GM12874 (cell line): ENCODE measurements at regions not wholly inside any gene's neighbourhood (a gene's known extent, or its start where the extent isn't known, plus 50 kb on each side); places are given as distances from the start of the nearest gene placed in this dataset.

Experiments used
- CTCF ChIP-seq: IDR thresholded peaks from 2 replicates; pipeline ENCODE4 v1.5.1; 2011; ENCODE audit warnings: low read depth, mild to moderate bottlenecking, control low read depth, low read length, moderate library complexity; ENCODE audit not compliant: insufficient read depth

DNA sequence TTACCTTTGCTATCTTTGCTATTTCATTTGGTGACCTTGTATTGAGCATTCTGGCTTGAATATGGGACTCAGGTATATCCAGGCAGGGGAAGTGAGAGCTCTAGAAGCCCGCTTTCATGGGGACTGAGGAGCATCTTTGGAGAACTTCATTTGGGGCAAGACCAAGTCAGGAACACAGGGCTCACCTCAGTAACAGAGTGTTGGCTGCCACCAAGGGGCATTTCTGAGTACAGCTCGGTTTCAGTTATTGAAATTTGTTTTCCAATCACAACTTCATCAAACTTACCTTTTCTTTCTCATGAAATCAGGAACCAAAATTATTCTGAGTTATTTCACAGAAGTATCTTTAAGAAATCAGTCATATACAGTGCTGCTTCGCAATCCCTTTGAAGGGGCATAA lies 337.2 kb downstream of the C7orf25 start:
- no peak for TF ChIP-seq CTCF

DNA sequence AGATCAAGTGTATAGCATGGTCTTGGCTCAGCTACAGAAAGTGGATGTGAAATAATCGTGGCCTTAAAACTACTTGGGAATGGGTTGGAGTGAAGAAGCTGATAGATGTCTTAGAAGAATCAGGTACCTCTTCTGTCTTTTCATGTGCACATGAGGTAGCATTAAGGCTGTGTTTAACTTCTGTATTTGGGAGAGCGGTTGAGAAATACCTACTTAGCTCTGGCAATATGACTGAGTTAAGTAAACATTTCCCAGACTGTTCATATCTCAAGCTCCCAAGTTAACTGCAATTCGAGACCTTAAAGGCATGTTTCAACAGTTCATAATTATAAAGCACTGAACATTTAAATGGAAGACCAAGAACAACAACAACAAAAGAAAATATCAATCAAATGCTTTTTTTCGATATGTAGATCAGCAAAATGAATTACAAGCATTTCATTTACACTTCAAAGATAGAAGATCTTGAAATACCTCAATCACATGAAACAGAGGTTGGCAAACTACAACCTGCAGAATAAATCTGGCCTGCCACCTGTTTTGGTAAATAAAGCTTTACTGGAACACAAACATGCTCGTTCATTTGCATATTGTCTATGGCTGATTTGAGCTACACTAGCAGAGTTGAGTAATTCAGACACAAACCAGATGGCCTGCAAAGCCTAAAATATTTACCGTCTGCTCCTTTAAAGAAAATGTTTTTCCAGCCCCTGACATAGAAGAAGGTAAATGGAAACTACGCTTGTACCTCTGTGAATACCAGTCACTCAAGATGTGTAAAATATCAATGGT lies 337.1 kb upstream of the GLI3 start:
- TF ChIP-seq CTCF: no peak

GRCh38 chr7:42572561-42572960 lies 335.6 kb upstream of the GLI3 start:
- no peak for TF ChIP-seq CTCF

GRCh38 chr7:42572056-42572455 lies 335.0 kb upstream of the GLI3 start:
- TF ChIP-seq CTCF: no peak

- no peak for TF ChIP-seq CTCF
Observed at GRCh38 chr7:42570944-42571343, 333.9 kb upstream of the GLI3 start.

DNA sequence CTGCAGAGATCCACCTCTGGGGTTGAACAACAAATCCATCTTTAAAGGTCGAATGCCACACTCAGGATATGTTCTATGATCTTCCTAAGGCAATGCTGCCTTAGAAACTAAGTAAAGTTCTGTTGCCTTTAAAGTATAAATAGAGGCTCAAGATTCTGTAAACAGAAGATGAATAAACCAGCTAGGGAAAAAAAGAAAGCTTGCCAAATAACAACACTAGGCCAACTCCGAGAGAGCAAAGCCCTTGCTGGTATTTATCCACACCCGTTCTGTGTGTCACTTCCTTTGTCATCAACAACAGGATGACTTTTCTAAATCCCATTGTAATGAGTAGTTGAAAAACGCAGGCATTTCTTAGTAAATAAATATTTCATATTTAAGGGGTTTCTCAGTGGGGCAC lies 330.0 kb upstream of the GLI3 start:
- no peak for TF ChIP-seq CTCF

DNA sequence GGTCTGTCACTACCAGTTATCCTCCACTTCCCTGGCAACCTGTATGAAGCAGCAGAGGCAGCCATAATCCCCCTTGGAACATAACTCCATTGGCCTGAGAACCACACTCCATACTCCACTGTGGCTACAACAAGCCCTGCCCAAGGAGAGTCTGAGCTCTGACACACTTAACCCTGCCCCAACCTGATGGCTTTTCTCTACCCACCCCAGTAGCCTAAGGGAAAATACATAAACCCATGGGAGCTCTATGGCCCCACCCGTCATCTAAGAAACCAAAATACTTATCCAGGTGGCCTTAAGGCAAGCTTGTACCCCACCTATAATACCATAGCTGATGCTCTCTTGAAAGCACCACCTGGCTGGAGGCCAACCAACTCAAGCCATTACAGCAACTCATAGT lies 324.8 kb upstream of the GLI3 start:
- no peak for TF ChIP-seq CTCF
